ENCODE measurements at regions not wholly inside any gene's neighbourhood (a gene's known extent, or its start where the extent isn't known, plus 50 kb on each side); places are given as distances from the start of the nearest gene placed in this dataset.
"Not testable (repeated sequence)": the region's sequence is repeated elsewhere in the genome, so short reads cannot be mapped to it uniquely, and the experiment has no call there.

- no peak for DNase-seq (ENCODE audit: low read depth)
These were observed 228.2 kb downstream of the STK31 start for GRCh38 chr7:23938215-23938614.

GRCh38 chr7:23938937-23939552, 229.0 kb downstream of the STK31 start:
- DNase-seq (ENCODE audit: low read depth) = peak; percentile 35

DNA sequence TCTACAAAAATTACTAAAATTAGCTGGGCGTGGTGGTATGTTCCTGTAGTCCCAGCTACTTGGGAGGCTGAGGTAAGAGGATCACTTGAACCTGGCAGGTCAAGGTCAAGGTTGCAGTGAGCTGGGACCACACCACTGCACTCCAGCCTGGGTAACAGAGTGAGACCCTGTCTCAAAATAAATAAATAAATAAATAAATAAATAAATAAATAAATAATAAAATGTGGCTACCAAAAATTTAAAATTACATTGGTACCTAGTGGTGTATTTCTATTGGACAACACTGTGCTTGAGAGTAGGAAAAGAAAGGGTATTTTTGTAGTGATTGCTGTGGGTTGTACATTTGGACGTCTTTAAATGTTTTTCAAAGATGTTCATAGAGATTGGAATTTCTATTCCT, 229.7 kb downstream of the STK31 start:
- DNase-seq (ENCODE audit: low read depth) = not testable (repeated sequence)

- DNase-seq (ENCODE audit: low read depth) = no peak
These were observed 231.5 kb downstream of the STK31 start for GRCh38 chr7:23941551-23941950.

DNA sequence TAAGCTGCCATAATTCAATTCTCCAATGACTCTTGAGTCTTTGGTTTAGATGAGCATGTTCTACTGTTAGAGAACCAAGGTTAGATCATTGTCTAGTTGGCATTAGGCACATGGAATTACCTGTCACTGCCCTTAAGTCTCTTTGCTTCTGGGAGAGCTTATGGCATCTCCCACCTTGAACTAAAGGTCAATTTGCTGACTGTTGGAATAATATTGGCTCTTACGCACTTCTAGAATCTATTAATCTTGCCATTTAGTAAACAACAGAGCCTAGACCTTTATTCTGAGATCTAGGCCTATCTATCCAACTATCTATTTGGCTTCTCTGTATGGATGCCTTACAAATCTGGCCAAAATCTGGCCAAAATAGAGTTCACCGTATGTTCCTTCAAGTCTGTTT, 232.0 kb downstream of the STK31 start:
- DNase-seq (ENCODE audit: low read depth) = no peak

- DNase-seq (ENCODE audit: low read depth) = no peak
These were observed 234.1 kb downstream of the STK31 start for GRCh38 chr7:23944131-23944530.

DNA sequence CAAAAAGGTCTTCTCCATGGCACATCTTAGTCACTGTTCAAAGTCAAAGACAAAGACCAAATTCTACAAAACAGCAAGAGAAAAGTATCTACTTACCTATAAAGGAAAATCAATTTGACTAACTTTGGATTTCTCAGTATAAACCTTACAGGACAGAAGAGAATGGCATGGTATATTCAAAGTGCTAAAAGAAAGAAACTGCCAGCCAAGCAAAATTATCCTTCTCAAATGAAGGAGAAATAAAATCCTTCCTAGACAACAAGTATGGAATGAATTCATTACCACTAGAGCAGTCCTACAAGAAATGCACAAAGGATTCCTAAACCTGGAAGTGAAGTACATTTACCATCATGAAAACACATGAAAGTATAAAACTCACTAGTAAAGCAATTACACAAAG, 235.5 kb downstream of the STK31 start:
- DNase-seq (ENCODE audit: low read depth) = no peak

- DNase-seq (ENCODE audit: low read depth) = no peak
These were observed 245.1 kb downstream of the STK31 start for GRCh38 chr7:23955145-23955544.

GRCh38 chr7:23955600-23956149, 245.7 kb downstream of the STK31 start:
- no peak for DNase-seq (ENCODE audit: low read depth)

DNA sequence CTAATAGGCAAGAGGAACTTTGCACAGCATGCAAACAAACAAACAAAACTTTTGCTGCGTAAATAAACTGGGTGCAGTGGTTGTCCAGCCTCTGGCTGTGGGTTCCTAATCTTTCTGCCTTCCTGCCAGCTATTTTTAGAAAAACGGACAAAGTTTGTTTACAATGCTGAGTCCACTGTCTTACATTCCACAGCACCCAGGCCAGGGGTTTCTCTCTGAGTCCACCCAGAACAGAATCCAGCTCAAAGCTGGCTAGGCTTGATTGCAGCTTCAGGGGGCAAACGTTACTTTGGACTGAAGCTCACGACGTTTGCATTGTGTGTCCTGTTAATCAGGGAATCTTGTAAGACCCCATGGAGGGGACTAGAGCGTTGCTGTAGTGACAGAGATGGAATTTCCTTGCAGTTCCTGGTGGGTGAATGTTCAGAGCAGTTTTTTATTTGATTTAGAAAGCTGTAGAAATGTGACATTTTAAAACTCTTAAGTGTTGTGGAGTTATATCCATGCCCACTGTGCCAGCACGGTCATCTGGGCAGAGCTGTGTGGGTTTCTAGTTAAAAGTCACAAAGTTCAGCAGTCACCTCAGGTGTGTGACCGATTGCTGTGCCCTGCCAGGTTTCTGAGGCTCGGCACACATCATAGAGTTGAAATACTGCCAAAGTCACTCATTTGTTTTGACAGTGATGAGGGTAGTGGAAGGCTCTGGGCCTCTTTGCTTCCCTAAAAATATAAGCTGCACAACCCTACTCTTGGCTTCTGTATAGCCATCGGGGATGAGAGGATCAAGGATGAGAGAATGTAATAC, 247.0 kb downstream of the STK31 start:
- DNase-seq (ENCODE audit: low read depth) = no peak

GRCh38 chr7:23959821-23960220, 249.8 kb downstream of the STK31 start:
- no peak for DNase-seq (ENCODE audit: low read depth)

DNA sequence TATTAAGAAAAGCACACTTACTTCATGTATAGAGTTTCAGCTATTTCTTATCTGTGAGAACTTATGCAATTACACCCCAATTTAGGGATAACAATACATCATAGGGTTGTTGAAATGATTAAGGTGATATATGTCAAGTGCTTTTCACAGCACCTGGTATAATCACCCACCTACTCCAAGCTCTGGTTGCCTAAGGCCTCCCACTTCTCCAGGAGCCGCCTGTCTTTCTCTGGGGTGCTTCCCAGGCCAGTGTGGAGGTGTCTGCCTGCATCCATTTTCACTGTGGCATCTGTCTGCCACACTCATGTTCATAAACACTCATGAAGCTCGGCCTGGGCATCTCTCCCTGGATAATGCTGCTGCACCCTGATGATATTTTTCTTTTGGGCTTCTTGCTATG, 250.3 kb downstream of the STK31 start:
- DNase-seq (ENCODE audit: low read depth) = no peak

- DNase-seq (ENCODE audit: low read depth) = no peak
These were observed 253.6 kb downstream of the STK31 start for GRCh38 chr7:23963461-23964165.

DNA sequence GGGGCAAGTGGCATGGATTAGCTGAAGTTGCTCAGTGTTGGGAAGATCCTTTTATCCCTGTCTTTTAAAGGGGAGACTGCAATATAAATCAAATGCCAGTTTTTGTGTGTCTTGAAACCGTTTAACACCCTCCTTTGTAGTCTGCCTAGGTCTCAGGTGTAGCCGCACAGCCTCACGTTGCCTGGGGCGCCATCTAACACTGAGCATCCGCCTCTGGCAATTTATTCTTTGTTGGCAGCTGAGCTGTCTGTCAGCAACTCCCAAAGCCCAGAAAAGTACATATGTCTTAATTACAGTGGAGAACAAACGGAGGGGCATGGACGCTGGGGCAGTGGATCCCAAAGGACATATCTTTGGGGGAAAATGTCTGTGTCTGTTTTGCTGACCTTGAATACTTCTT, 254.7 kb downstream of the STK31 start:
- DNase-seq (ENCODE audit: low read depth) = no peak

GRCh38 chr7:23965296-23965695, 255.3 kb downstream of the STK31 start:
- no peak for DNase-seq (ENCODE audit: low read depth)

- DNase-seq (ENCODE audit: low read depth) = no peak
These were observed 256.9 kb downstream of the STK31 start for GRCh38 chr7:23966941-23967340.

- no peak for DNase-seq (ENCODE audit: low read depth)
These were observed 258.1 kb downstream of the STK31 start for GRCh38 chr7:23967949-23968599.

DNA sequence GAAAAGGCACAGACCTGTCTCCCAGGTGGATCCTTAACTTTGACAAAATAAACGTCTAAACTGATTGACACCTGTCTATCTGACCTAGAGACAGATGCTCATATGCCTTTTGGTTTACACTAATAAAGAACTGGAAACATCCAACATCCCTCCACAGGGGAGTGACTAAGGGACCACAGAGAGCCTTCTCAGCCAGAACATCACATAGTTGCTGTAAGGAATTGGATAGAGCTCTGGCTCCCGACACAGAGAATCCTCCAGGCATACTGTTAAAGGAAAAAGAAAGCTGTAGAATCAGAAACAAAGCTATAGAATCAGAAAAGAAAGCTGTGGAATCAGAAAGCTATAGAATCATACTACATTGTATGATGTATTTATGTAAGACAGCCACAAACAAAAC, 258.8 kb downstream of the STK31 start:
- no peak for DNase-seq (ENCODE audit: low read depth)

- DNase-seq (ENCODE audit: low read depth) = no peak
These were observed 259.4 kb downstream of the STK31 start for GRCh38 chr7:23969443-23969842.

GRCh38 chr7:23970193-23970592, 260.2 kb downstream of the STK31 start:
- no peak for DNase-seq (ENCODE audit: low read depth)

- peak; percentile 68 for DNase-seq (ENCODE audit: low read depth)
These were observed 261.0 kb downstream of the STK31 start for GRCh38 chr7:23971031-23971430.

DNA sequence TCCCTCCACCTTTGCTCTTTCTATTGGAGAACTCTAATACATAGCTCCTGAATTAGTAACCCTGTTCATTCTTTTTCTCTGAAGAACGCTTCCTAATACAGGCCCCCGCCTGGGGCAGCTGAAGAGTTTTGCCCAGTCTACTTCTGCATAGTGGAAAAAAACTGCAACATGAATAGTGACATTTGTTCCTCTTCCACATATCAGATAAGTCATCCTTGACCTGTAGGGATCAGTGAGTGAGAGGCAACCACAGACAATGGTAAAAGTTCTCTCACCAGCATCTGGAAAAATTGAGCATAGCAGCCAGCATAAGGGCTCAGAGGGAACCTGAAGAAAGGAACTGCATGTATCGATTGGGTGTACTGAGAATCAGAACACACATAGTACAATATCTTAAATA, 262.0 kb downstream of the STK31 start:
- DNase-seq (ENCODE audit: low read depth) = no peak

Measured in GM04504 (cell line).